VCaP (cell line): ENCODE measurements at regions not wholly inside any gene's neighbourhood (a gene's known extent, or its start where the extent isn't known, plus 50 kb on each side); places are given as distances from the start of the nearest gene placed in this dataset.
A peak's percentile ranks its signal among the peaks of the same experiment; 100 is the strongest.

ENCODE experiments used
- H3K27ac ChIP-seq: fragments of 450-650 bp; 2 replicates; pipeline ENCODE4 v1.5.1; 2017
- TF ChIP-seq, protein P1 (sequence below): fragments of 450-650 bp; conservative IDR thresholded peaks from 2 replicates; pipeline ENCODE4 v1.5.1; 2017; ENCODE audit warnings: mild to moderate bottlenecking, moderate library complexity

DNA sequence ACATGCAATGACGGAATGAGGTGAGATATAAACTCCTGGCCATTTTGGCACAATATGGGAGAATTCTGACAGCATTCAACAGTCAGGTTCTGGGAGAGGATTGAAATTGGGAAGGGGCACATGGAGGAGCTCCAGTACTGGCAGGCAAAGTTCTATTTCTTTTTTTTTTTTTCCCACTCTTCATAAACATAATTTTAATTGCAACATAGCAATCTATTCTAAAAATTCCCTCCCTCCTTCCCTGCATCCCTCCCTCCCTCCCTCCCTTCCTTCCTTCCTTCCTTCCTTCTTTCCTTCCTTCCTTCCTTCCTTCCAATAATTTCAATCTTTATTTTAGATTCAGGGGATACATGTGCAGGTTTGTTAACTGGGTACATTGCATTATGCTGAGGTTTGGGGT lies 93.2 kb downstream of the PTCSC3 start:
- TF ChIP-seq, protein P1, sequence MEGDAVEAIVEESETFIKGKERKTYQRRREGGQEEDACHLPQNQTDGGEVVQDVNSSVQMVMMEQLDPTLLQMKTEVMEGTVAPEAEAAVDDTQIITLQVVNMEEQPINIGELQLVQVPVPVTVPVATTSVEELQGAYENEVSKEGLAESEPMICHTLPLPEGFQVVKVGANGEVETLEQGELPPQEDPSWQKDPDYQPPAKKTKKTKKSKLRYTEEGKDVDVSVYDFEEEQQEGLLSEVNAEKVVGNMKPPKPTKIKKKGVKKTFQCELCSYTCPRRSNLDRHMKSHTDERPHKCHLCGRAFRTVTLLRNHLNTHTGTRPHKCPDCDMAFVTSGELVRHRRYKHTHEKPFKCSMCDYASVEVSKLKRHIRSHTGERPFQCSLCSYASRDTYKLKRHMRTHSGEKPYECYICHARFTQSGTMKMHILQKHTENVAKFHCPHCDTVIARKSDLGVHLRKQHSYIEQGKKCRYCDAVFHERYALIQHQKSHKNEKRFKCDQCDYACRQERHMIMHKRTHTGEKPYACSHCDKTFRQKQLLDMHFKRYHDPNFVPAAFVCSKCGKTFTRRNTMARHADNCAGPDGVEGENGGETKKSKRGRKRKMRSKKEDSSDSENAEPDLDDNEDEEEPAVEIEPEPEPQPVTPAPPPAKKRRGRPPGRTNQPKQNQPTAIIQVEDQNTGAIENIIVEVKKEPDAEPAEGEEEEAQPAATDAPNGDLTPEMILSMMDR, result no peak
- no peak overlapping the region for H3K27ac ChIP-seq

GRCh38 chr14:36078080-36078479 lies 98.4 kb downstream of the PTCSC3 start:
- TF ChIP-seq, protein P1, result no peak
- no peak overlapping the region for H3K27ac ChIP-seq

GRCh38 chr14:36076197-36076596 lies 100.3 kb downstream of the PTCSC3 start:
- H3K27ac ChIP-seq, result no peak overlapping the region
- TF ChIP-seq, protein P1, result no peak

- TF ChIP-seq, protein P1, result no peak
- H3K27ac ChIP-seq, result no peak overlapping the region
Observed at GRCh38 chr14:36075203-36075602, 101.3 kb downstream of the PTCSC3 start.

DNA sequence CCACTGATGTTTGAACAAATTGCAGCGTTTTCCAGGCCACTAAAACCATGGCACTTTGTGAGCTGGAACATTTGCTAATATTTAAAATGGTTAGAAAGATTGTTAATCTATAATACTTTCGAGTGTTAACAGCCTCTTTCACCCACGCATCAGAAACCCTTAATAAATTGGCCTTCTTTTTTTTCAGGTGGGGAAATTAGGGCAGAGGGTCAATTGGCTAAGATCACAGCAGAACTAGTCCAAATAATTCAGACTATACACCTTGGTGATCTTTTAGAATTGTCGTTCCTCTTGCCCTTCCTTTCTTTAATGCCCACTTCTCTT lies 105.8 kb downstream of the PTCSC3 start:
- TF ChIP-seq, protein P1, result peak; percentile 66
- no peak overlapping the region for H3K27ac ChIP-seq

- H3K27ac ChIP-seq, result no peak overlapping the region
- TF ChIP-seq, protein P1, result peak; percentile 96
Observed at GRCh38 chr14:36070031-36070719, 106.3 kb downstream of the PTCSC3 start.

DNA sequence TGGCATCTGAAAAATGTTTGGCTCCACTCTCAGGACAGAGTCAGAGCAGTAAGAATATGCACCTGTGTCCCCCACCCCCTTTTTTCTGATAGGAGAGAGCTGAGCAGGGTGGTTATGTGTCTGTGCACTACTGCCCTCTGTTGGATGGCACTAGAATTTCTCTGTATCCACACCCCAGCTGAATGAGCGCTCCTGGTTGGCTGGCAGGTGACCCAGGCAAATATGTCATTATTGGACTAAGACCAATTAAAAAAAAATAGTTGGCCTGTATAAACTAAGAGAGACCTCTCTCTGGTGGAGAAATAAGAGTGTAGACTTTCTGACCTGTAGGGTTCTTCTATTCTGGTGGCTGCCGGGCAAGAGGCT lies 107.0 kb downstream of the PTCSC3 start:
- TF ChIP-seq, protein P1, result peak; percentile 80
- no peak overlapping the region for H3K27ac ChIP-seq
